Activated naive CD4-positive, alpha-beta T cell (primary cell): ENCODE measurements at regions not wholly inside any gene's neighbourhood (a gene's known extent, or its start where the extent isn't known, plus 50 kb on each side); places are given as distances from the start of the nearest gene placed in this dataset.
"Not testable (repeated sequence)": the region's sequence is repeated elsewhere in the genome, so short reads cannot be mapped to it uniquely, and the experiment has no call there.

Experiments used
- DNase-seq, 4 experiments: peaks; one replicate each; lab custom pipeline; 2025; lab: John Stamatoyannopoulos, UW

GRCh38 chr2:133840761-133841160 lies 272.5 kb upstream of the NCKAP5 start:
- DNase-seq: no peak

DNA sequence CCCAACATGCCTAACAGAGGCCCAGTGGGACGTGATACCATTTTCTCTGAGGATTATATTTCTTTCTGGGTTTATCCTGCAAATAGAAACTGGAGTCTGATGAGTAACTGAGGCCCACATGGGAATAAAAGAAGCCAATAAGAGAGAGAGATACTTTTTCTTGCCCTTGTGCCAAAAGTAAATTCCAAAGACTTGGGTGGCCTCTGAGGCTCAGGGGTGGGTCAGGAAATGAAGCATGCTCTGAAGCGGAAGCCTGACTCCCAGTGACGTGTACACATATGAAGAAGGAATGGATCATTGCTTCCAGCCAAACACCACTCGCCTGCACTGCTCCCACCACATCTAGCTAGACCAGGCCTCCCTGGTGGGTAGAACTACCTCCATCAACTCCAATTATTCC lies 273.6 kb upstream of the NCKAP5 start:
- DNase-seq: no peak

- DNase-seq: no peak
Measured at GRCh38 chr2:133842446-133842845, 274.2 kb upstream of the NCKAP5 start.

DNA sequence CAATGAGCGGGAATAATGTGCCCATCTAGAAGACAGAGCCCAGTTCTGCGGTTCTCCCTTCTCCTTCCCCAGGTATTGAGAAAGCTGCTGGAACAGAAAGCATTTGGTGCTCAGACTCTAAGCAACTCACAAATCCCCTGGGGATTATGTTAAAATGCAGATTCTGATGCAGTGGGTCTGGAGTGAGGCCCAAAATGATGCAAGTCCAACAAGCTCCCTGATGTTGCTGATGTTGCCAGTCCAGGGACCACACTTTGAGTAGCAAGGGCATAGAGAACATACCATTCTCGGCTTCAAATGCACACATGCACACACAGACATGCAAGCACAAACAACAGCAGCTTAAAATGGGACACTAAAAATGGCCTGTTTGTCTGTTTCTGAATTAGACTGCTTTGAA lies 274.8 kb upstream of the NCKAP5 start:
- no peak for DNase-seq

DNA sequence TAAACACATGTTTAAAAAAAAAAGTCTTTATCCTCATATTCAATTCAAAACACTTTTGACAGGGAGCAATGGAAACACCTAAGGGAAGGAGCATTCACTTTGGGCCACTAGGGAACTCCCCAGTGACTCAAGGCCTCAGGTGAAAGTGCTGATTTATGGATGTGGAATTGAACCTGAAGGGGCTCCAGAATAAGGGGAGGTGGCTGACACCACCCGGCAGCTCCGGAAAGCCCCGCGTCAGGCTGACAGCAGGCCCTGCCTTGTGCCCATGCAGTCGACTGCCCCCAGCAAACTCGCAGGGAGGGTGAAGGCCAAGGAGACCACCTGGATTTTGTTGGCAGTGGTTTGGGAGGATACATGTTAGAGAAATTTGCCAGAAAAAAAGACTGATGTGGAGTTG lies 275.3 kb upstream of the NCKAP5 start:
- no peak for DNase-seq

- peak in 2 of 4 experiments; percentile 10 to 13 for DNase-seq
Measured at GRCh38 chr2:133844214-133844892, 276.1 kb upstream of the NCKAP5 start.

GRCh38 chr2:133846476-133846875 lies 278.2 kb upstream of the NCKAP5 start:
- no peak for DNase-seq

DNA sequence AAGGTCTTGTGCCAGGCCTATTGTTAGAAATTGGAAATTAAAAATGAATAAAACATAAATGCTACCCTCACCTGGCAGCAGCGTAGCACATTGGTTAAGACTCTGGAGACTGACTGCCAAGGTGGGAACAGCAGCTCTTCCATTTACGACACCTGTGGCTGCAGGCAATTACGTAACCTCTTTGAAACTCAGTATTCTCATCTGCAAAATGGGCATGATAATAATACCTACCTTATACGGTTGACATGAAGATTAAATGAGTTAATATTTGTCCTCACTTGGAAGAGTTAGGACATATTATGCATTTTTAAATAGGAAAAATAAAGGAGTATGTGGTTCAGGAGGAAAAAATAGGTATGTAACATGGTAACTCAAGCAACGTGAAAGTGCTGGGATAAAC lies 279.3 kb upstream of the NCKAP5 start:
- no peak for DNase-seq

DNA sequence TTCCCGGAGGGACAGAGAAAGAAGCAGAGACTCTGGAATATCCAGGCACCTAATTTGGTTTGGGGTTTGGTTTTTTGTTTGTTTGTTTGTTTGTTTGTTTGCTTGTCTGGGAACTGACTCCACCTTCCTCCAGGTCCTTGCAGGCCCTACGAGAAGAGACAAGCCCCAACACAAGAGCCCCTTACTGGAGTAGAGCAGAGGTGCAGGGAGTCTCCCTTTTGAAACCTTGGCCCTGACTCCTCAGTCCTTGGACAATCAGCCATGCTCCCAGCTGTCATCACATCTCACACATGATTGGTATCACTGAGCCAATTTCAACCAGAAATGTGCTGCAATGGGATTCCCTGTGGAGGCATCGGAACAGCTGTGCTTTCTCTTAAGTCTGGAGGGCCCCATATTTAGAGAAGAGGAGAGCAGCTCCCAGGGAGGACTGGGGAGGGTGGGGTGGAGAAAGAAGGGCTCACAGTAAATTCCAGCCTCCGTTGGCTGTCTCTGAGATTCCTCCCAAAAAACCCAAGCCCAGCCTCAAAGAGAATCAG lies 279.9 kb upstream of the NCKAP5 start:
- no peak for DNase-seq

- DNase-seq: no peak
Measured at GRCh38 chr2:133849341-133849740, 281.1 kb upstream of the NCKAP5 start.

GRCh38 chr2:133854603-133855200 lies 286.4 kb upstream of the NCKAP5 start:
- no peak for DNase-seq

DNA sequence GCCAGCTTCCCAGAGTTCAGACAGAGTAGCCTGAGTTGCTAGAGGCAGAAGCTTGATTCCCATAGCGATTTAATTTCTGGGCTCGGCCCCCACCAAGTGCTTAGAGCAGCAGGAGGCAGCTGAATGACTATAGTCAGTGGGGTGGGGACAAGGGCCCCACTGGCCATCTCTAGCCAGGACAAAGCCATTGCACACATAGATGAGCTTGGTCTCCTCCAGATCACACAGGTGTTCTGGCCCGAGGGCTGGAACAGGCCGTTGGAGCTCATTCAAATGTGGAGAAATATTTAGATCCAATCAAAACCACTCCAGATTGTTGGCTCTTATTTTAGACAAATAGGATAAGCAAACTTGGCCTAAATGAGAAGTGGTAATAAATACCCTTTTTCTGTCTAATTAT lies 287.3 kb upstream of the NCKAP5 start:
- no peak for DNase-seq

GRCh38 chr2:133856678-133857077 lies 288.4 kb upstream of the NCKAP5 start:
- no peak for DNase-seq

DNA sequence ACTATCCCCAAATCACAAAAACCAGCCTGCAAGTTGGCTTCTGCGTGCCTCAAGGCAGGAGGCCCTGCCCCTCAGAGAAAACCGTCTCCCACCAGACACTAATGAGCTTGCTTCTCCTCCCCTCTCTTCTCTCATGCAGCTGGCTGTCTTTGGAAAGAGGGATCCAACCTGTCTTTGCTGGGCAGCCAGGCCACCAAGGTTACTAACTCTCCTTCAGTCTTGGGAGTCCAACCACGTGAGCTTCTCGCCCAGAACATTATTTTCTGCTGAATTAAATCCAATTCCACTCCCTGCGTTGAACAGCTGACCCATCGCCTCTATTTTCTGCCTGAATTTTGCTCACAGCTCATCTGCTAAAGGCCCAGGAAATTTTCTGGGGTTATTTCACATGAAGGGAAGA lies 291.3 kb upstream of the NCKAP5 start:
- DNase-seq: no peak

- no peak for DNase-seq
Measured at GRCh38 chr2:133862400-133862977, 294.2 kb upstream of the NCKAP5 start.

DNA sequence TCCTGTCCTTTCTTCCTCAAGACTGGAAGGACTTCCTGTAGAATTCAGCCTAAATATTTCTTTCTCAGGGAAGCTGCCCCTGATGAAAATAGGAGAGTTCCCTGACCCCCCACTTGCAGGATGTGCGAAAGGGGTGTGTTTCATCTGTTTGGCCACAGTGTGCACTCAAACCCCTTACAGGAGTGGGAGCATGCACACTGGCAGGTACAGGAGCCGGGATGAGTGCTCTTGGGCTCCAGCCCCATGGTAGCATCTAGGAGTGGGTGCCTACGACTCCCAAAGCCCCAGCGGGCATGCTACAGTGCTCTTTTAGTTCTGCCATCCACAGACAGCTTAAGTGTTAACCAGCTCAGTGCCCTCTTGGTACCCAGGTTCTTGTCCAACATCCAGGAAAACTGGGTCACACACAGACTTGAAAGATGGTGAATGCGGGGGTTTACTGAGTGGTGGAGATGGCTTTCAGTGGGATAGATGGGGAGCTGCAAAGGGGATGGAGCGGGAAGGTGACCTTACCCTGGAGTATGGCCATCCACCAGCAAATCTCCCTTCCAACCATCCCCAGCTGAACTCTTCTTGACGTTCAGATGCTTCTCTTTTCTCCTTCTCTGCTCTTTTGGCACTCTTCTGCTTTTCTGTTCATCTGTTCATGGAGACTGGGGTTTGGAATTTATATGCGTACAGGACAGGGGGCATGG lies 295.0 kb upstream of the NCKAP5 start:
- DNase-seq: no peak

DNA sequence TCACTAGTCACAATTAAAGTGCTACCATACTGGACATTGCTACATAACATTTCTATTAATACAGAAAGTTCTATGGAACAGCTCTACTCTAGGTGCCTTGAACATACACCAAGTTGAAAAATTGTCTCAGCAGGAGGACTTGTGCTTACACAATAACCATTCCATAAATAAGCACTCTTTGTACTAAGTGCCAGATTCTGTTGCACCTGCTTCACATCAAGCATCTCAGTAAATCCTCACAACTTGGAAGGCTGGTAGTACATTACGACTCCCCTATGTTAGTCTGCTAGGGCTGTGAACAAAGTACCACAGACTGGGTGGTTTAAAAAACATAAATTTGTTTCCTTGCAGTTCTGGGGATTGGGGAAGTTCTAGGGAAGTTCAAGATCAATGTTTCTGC lies 296.9 kb upstream of the NCKAP5 start:
- DNase-seq: no peak

DNA sequence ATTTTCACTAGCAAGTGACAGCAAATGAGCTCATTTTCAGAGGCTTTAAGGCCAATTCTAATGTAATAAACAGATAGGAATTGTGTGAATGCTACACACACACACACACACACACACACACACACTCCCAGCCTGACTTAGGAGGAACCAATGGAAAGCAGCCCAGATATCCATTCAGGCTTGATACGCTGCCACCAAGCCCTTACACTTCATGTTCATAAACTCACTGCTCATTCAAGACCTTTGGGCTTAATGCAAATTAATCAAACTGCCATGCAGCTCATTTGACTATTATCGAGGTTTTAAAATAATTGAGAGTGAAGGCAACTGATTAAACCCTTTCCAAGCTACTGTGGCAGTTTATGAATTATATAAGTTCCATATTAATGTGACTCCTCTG lies 298.9 kb upstream of the NCKAP5 start:
- no peak for DNase-seq

- no peak for DNase-seq
Measured at GRCh38 chr2:133871545-133872209, 303.4 kb upstream of the NCKAP5 start.

DNA sequence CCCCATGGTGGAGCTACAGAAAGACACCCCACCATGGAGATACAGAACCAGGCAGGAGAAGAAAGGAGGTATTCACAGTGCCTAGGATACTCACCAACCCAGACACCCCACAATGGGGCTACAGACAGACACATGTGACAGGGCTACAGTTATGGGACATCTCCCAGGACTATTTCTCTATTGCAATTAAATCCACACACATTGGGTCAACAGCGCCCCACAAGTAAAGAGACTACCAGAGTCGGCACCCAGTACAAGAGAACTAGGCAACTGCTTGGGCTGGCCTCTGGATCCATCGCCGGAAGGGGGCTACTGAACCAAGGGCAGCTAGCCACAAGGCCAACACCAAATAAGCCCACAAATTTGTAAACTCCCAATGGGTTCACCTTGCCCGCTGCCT lies 310.1 kb upstream of the NCKAP5 start:
- no peak for DNase-seq

- no peak for DNase-seq
Measured at GRCh38 chr2:133879703-133880102, 311.4 kb upstream of the NCKAP5 start.

- DNase-seq: not testable (repeated sequence)
Measured at GRCh38 chr2:133882159-133882558, 313.9 kb upstream of the NCKAP5 start.
